ENCODE measurements at regions not wholly inside any gene's neighbourhood (a gene's known extent, or its start where the extent isn't known, plus 50 kb on each side); places are given as distances from the start of the nearest gene placed in this dataset.
"Not testable (repeated sequence)": the region's sequence is repeated elsewhere in the genome, so short reads cannot be mapped to it uniquely, and the experiment has no call there.

DNA sequence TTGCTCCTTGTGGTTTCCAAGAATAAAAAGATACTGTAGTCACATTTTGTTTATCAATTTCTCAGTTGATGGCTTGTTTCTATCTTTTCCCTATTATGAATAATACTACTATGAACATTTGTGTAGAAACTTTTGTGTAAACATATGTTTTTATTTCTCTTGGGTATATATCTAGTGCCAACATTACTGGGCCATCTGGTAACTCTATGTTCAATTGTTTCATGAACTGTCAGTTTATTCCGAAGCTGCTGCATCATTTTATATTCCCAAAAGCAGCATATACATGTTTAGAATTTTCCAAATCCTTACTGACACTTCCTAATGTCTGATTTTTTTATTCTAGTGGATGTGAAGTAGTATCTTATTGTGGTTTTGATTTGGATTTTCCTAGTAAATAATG lies 737.6 kb upstream of the TMEFF2 start:
- H3K27me3 ChIP-seq, result no peaks in the 10 kb centered on the region
- intact Hi-C loops (cut with DNase I; ENCODE audit: low total_unique reads) (no loop called here), in situ Hi-C loops (cut with MboI; ENCODE audit: low sequenced_read_pairs in 4 of 4) (no loop called here)
- no peak for ATAC-seq
- TF ChIP-seq POLR2A (IDR thresholded peaks at IDR 0.05) (no peak), CTCF (IDR thresholded peaks at IDR 0.05 in 4 of 5, conservative IDR thresholded peaks at IDR 0.05 in 1 of 5) (no peak)
- no peaks in the 10 kb centered on the region for H3K36me3 ChIP-seq
- no peak overlapping the region for H3K4me3 ChIP-seq
- H3K4me1 ChIP-seq, result no peaks in the 10 kb centered on the region
- no peak for DNase-seq
- H3K27ac ChIP-seq, result no peak overlapping the region
- H3K9me3 ChIP-seq, result no peaks in the 10 kb centered on the region

DNA sequence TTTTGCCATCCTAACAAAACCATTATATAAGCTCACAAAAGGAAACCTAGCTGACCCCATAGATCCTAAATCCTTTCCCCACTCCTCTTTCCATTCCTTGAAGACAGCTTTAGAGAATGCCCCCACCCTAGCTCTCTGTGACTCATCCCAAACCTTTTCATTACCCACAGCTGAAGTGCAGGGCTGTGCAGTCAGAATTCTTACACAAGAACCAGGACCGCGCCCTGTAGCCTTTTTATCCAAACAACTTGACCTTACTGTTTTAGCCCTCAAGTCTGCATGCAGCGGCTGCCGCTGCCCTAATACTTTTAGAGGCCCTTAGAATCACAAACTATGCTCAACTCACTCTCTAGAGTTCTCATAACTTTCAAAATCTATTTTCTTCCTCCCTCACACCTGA lies 726.9 kb upstream of the TMEFF2 start:
- in situ Hi-C loops (cut with MboI; ENCODE audit: low sequenced_read_pairs in 4 of 4); H3K9me3 ChIP-seq: not testable (repeated sequence)

DNA sequence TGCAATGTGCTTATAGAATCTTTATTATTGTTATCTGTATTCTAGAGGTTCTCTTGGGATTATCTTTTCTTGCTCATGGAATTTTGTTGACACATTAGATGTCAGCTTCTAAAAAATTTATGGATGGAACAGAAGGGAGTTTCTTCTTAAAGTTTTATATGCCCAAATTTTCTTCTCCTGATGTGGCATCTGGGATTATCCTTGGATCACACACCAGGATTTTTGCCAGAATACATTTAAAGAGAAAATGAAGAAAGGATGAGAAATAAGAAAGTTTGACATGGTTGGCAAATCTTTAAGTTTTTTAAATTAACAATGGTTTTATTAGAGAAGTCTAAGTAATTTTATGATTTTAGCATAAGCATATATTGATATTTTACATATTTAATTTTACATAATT lies 706.7 kb upstream of the TMEFF2 start:
- TF ChIP-seq POLR2A (IDR thresholded peaks at IDR 0.05), result no peak
- Histone ChIP-seq H3K27ac (no peak overlapping the region), H3K36me3 (no peaks in the 10 kb centered on the region), H3K4me1 (no peaks in the 10 kb centered on the region), H3K4me3 (no peak overlapping the region), H3K9me3 (no peaks in the 10 kb centered on the region), H3K27me3 (no peaks in the 10 kb centered on the region)
- intact Hi-C loops (cut with DNase I; ENCODE audit: low total_unique reads), result no loop called here
- DNase-seq (no peak), ATAC-seq (no peak)
- in situ Hi-C loops (cut with MboI; ENCODE audit: low sequenced_read_pairs in 4 of 4), result no loop called here

More for the DNA sequence above, 726.9 kb upstream of the TMEFF2 start:
- H3K4me3 ChIP-seq; DNase-seq; H3K36me3 ChIP-seq; H3K4me1 ChIP-seq; intact Hi-C loops (cut with DNase I; ENCODE audit: low total_unique reads); H3K27ac ChIP-seq; ATAC-seq; H3K27me3 ChIP-seq: not testable (repeated sequence)

GRCh38 chr2:192899466-192899865 lies 704.7 kb upstream of the TMEFF2 start:
- in situ Hi-C loops (cut with MboI; ENCODE audit: low sequenced_read_pairs in 4 of 4) (no loop called here), intact Hi-C loops (cut with DNase I; ENCODE audit: low total_unique reads) (no loop called here)
- no peak overlapping the region for H3K4me3 ChIP-seq
- no peaks in the 10 kb centered on the region for H3K4me1 ChIP-seq
- no peak for DNase-seq
- no peaks in the 10 kb centered on the region for H3K27me3 ChIP-seq
- no peaks in the 10 kb centered on the region for H3K36me3 ChIP-seq
- no peak overlapping the region for H3K27ac ChIP-seq
- no peak for TF ChIP-seq CTCF (IDR thresholded peaks at IDR 0.05 in 4 of 5, conservative IDR thresholded peaks at IDR 0.05 in 1 of 5)
- TF ChIP-seq POLR2A (IDR thresholded peaks at IDR 0.05), result no peak
- ATAC-seq, result no peak
- H3K9me3 ChIP-seq, result no peaks in the 10 kb centered on the region

DNA sequence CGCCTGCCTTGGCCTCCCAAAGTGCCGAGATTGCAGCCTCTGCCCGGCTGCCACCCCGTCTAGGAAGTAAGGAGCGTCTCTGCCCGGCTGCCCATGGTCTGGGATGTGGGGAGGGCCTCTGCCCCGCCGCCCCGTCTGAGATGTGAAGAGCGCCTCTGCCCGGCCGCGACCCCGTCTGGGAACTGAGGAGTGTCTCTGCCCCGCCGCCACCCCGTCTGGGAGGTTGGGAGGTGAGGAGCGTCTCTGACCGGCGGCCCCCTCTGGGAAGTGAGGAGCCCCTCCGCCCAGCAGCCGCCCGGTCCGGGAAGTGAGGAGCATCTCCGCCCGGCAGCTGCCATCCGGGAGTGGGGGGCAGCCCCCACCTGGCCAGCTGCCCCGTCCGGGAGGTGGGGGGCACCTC lies 699.2 kb upstream of the TMEFF2 start:
- ATAC-seq, H3K9me3 ChIP-seq, H3K4me1 ChIP-seq: not testable (repeated sequence)

DNA sequence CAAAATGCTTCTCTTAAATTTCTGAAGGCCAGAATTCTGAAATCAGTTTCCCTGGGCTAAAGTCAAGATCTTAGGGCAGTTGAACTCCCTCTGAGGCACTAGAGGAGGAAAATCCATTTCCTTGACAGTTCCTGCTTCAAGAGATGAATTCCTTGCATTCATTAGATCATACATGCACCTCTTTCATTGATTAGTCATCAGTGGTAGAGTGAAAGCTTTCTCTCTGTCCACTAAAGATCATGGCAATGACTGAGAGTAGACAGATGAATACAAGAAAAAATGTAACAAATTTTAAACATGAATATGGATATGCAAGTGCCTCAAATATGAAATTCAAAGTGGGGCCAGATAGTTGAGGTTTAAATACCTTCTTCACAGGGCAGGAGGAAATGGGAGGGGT lies 693.4 kb upstream of the TMEFF2 start:
- Histone ChIP-seq H3K4me1 (no peaks in the 10 kb centered on the region), H3K36me3 (no peaks in the 10 kb centered on the region), H3K4me3 (no peak overlapping the region), H3K27me3 (no peaks in the 10 kb centered on the region), H3K27ac (no peak overlapping the region), H3K9me3 (no peaks in the 10 kb centered on the region)
- intact Hi-C loops (cut with DNase I; ENCODE audit: low total_unique reads) (no loop called here), in situ Hi-C loops (cut with MboI; ENCODE audit: low sequenced_read_pairs in 4 of 4) (no loop called here)
- DNase-seq (no peak), ATAC-seq (no peak)
- no peak for TF ChIP-seq POLR2A (IDR thresholded peaks at IDR 0.05)
- TF ChIP-seq CTCF (IDR thresholded peaks at IDR 0.05 in 4 of 5, conservative IDR thresholded peaks at IDR 0.05 in 1 of 5), result no peak

More for the DNA sequence above, 699.2 kb upstream of the TMEFF2 start:
- DNase-seq; H3K36me3 ChIP-seq; H3K27ac ChIP-seq; H3K27me3 ChIP-seq; in situ Hi-C loops (cut with MboI; ENCODE audit: low sequenced_read_pairs in 4 of 4); intact Hi-C loops (cut with DNase I; ENCODE audit: low total_unique reads); H3K4me3 ChIP-seq: not testable (repeated sequence)
